ENCODE measurements at regions not wholly inside any gene's neighbourhood (a gene's known extent, or its start where the extent isn't known, plus 50 kb on each side); places are given as distances from the start of the nearest gene placed in this dataset.
"Not testable (repeated sequence)": the region's sequence is repeated elsewhere in the genome, so short reads cannot be mapped to it uniquely, and the experiment has no call there.

DNA sequence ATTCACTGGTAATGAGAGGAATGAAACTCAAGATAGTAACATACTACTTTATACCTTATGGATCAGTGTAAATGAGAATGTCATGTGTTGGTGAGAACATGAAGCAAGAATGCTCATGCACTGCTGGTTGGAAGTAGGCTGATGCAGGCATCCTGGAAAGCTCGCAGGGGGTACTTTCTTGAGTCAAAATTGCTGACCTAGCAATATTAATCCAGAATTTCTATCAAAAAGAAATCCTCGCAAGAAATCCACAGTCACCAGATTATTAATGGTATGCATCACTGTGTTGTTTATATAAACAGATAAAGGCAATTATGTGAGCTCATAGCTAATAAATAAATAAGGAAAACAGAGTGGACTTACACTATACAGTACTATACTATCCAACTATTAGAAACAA lies 713.7 kb upstream of the PKDCC start:
- ATAC-seq (replicated peaks; ENCODE audit: extremely low read depth, poor library complexity, severe bottlenecking): no peak
- no peak overlapping the region for H3K4me3 Mint-ChIP-seq
- no peak overlapping the region for H3K27ac Mint-ChIP-seq (ENCODE audit: low read depth)
- no peaks in the 10 kb centered on the region for H3K4me1 Mint-ChIP-seq
- no peaks in the 10 kb centered on the region for H3K27me3 Mint-ChIP-seq
- peaks cover 9% of the 10 kb centered on the region for H3K9me3 Mint-ChIP-seq
- DNase-seq (ENCODE audit: low spot score in 2 of 2): no peak
- H3K36me3 Mint-ChIP-seq (ENCODE audit: insufficient read depth): peaks cover 1% of the 10 kb centered on the region

DNA sequence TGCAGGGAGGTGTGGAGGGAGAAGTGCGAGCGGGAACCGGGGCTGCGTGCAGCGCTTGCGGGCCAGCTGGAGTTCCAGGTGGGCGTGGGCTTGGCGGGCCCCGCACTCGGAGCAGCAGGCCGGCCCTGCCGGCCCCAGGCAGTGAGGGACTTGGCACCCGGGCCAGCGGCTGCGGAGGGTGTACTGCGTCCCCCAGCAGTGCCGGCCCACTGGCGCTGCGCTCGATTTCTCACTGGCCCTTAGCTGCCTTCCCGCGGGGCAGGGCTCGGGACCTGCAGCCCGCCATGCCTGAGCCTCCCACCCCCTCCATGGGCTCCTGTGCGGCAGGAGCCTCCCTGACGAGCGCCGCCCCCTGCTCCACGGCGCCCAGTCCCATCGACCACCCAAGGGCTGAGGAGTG lies 712.2 kb upstream of the PKDCC start:
- H3K27ac Mint-ChIP-seq (ENCODE audit: low read depth); H3K4me1 Mint-ChIP-seq; H3K9me3 Mint-ChIP-seq; DNase-seq (ENCODE audit: low spot score in 2 of 2); H3K36me3 Mint-ChIP-seq (ENCODE audit: insufficient read depth); H3K27me3 Mint-ChIP-seq; ATAC-seq (replicated peaks; ENCODE audit: extremely low read depth, poor library complexity, severe bottlenecking); H3K4me3 Mint-ChIP-seq: not testable (repeated sequence)

DNA sequence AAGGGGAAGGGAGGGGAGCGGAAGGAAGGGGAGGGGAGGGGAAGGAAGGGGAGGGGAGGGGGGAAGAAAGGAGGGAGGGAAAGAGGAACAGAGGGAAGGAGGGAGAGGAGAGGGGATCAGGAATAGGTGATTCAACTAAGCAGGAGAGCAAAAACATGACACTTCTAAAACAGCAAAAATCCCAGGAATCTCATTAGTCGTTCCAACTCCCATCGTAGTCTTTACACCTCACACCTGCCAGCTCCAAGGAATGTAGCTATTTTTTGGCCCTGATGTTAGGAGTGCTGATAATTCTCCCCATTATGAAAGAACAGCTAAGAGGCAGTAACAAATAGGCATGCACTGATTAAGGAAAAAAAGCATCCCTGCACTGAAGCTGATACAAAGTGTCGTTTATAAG lies 709.9 kb upstream of the PKDCC start:
- DNase-seq (ENCODE audit: low spot score in 2 of 2) (no peak), ATAC-seq (replicated peaks; ENCODE audit: extremely low read depth, poor library complexity, severe bottlenecking) (no peak)
- Mint-ChIP-seq H3K4me3 (no peak overlapping the region), H3K4me1 (no peaks in the 10 kb centered on the region), H3K27ac (ENCODE audit: low read depth) (no peak overlapping the region), H3K36me3 (ENCODE audit: insufficient read depth) (peaks cover 1% of the 10 kb centered on the region), H3K27me3 (no peaks in the 10 kb centered on the region), H3K9me3 (peaks cover 9% of the 10 kb centered on the region)

DNA sequence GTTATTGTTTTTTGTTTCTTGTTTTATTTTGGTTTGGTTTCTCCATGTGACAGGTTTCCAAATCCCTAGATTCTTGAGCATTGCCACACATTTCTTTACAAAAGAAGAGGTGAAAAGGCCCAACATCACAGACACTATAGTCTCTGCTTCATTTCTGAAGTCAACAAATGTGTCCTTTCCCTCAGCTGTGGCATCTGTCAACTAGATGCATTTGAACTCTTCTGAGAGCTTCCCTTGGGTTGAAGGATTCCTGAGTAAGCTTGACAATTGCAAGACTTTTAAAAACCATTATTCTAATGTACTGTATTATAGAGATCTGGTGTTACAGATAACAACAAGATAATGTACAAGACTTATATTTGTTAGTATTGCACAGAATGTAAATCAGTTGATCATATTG lies 703.3 kb upstream of the PKDCC start:
- no peak for DNase-seq (ENCODE audit: low spot score in 2 of 2)
- Mint-ChIP-seq H3K36me3 (ENCODE audit: insufficient read depth) (no peaks in the 10 kb centered on the region), H3K27me3 (no peaks in the 10 kb centered on the region), H3K4me1 (no peaks in the 10 kb centered on the region), H3K27ac (ENCODE audit: low read depth) (no peak overlapping the region), H3K4me3 (no peak overlapping the region), H3K9me3 (no peaks in the 10 kb centered on the region)
- no peak for ATAC-seq (replicated peaks; ENCODE audit: extremely low read depth, poor library complexity, severe bottlenecking)

DNA sequence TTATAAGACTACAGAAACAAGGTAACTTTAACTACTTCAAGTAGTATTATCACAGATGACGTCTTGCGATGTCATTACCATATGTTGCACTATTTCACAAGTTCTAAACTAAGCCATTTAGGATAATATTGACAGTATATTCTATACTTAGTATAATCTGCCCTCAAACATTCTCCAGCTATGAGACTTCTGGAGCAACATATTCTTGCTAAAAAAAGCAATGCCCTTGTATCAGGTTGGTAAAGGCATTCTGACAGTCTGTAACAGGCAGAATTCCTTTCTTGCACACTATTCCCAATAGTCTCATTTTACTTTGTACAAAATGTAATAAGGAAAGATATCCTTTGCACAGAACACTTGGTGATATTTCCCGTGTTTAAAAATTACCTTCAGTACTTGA lies 694.8 kb upstream of the PKDCC start:
- H3K4me3 Mint-ChIP-seq: no peak overlapping the region
- no peaks in the 10 kb centered on the region for H3K4me1 Mint-ChIP-seq
- no peaks in the 10 kb centered on the region for H3K27me3 Mint-ChIP-seq
- H3K36me3 Mint-ChIP-seq (ENCODE audit: insufficient read depth): no peaks in the 10 kb centered on the region
- no peak for ATAC-seq (replicated peaks; ENCODE audit: extremely low read depth, poor library complexity, severe bottlenecking)
- DNase-seq (ENCODE audit: low spot score in 2 of 2): no peak
- H3K27ac Mint-ChIP-seq (ENCODE audit: low read depth): no peak overlapping the region
- no peaks in the 10 kb centered on the region for H3K9me3 Mint-ChIP-seq

DNA sequence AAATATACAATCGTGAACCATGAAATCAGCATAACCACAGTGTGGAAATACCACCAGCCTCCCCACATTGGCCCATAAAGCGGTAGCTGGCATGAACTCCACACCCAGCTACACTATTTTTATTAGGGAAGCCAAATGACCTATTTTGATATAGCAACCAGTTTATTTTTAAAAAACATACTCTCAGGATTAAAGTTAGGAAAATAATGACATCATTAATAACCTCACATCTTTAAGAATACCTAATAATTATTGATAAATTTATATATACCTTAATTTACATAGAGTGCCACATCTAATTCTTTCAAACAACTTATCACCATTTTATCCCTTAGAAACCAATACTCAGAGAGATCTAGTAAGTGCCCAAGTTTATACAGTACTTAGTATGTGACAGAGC lies 692.0 kb upstream of the PKDCC start:
- H3K4me1 Mint-ChIP-seq: no peaks in the 10 kb centered on the region
- peaks cover 5% of the 10 kb centered on the region for H3K9me3 Mint-ChIP-seq
- no peaks in the 10 kb centered on the region for H3K27me3 Mint-ChIP-seq
- no peaks in the 10 kb centered on the region for H3K36me3 Mint-ChIP-seq (ENCODE audit: insufficient read depth)
- H3K27ac Mint-ChIP-seq (ENCODE audit: low read depth): no peak overlapping the region
- DNase-seq (ENCODE audit: low spot score in 2 of 2) (no peak), ATAC-seq (replicated peaks; ENCODE audit: extremely low read depth, poor library complexity, severe bottlenecking) (no peak)
- no peak overlapping the region for H3K4me3 Mint-ChIP-seq

DNA sequence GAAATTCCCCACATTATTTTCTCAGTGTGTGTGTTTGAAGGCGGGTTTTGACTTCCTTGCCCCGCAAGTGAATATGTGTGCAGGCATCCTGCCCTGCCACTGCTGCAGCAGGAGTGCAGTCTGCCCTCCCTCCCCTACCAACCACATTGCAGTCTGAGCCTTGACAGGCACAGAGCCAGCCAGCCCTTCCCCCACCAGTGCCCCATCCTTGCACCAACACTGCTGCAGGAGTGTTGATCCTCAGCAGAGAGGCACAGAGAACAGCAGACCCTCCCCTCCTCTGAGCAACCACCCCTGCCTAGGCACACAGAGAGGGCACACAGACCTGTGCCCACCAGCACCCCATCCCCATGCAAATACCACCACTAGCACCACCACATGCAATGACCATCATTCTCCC lies 683.0 kb upstream of the PKDCC start:
- no peaks in the 10 kb centered on the region for H3K27me3 Mint-ChIP-seq
- no peaks in the 10 kb centered on the region for H3K36me3 Mint-ChIP-seq (ENCODE audit: insufficient read depth)
- peaks cover 11% of the 10 kb centered on the region for H3K9me3 Mint-ChIP-seq
- H3K4me3 Mint-ChIP-seq: no peak overlapping the region
- no peak for DNase-seq (ENCODE audit: low spot score in 2 of 2)
- no peaks in the 10 kb centered on the region for H3K4me1 Mint-ChIP-seq
- no peak for ATAC-seq (replicated peaks; ENCODE audit: extremely low read depth, poor library complexity, severe bottlenecking)
- no peak overlapping the region for H3K27ac Mint-ChIP-seq (ENCODE audit: low read depth)

DNA sequence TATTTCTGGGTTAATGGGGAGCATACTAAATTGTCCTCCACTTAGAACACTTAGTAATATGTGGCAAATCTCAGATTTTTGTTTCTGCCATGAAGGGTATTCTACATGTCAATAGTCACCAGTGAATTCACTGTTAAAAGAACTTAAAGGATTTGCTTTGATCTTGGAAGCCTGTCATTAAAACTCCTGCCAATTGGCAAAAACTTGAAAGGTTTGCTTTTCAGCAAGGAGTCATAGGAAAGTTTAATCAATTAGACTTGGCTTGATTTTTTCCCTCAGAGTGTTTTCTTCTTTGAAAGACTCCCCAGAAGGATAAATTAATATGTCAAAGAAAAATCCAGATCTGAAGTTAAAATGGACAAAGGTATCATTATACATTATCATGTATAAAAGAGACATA lies 671.9 kb upstream of the PKDCC start:
- H3K36me3 Mint-ChIP-seq (ENCODE audit: insufficient read depth): no peaks in the 10 kb centered on the region
- H3K9me3 Mint-ChIP-seq: peaks cover 14% of the 10 kb centered on the region
- H3K4me3 Mint-ChIP-seq: no peak overlapping the region
- no peak for ATAC-seq (replicated peaks; ENCODE audit: extremely low read depth, poor library complexity, severe bottlenecking)
- no peak for DNase-seq (ENCODE audit: low spot score in 2 of 2)
- H3K27ac Mint-ChIP-seq (ENCODE audit: low read depth): no peak overlapping the region
- no peaks in the 10 kb centered on the region for H3K4me1 Mint-ChIP-seq
- no peaks in the 10 kb centered on the region for H3K27me3 Mint-ChIP-seq

DNA sequence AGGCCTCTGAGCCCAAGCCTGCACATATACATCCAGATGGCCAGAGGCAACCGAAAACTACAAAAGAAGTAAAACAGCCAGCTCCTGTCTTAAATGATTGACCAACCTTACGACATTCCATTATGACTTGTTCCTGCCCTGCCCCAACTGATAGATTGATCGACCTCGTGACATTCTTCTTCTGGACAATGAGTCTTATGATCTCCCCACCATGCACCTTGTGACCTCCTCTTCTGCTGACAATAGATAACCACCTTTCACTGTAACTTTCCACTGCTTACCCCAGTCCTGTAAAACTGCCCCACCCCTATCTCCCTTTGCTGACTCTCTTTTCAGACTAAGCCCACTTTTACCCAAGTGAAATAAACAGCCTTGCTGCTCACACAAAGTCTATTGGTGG lies 670.0 kb upstream of the PKDCC start:
- ATAC-seq (replicated peaks; ENCODE audit: extremely low read depth, poor library complexity, severe bottlenecking): no peak
- Mint-ChIP-seq H3K27ac (ENCODE audit: low read depth) (no peak overlapping the region), H3K36me3 (ENCODE audit: insufficient read depth) (no peaks in the 10 kb centered on the region), H3K9me3 (peaks cover 9% of the 10 kb centered on the region), H3K4me1 (no peaks in the 10 kb centered on the region), H3K4me3 (no peak overlapping the region), H3K27me3 (no peaks in the 10 kb centered on the region)
- DNase-seq (ENCODE audit: low spot score in 2 of 2): no peak

DNA sequence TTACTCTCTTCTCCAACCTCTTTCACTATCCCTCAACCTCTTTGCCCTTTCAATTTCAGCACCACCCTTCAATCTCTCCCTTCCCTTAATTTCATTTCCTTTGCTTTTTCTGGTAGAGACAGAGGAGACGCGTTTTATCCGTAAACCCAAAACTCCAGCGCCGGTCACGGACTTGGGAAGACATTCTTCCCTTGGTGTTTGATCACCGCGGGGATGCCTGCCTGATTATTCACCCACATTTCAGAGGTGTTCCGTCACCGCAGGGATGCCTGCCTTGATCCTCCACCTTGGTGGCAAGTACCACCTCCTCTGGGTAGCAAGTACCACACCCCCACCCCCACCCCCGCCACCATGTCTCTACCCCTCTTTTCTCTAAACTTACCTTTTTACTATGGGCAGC lies 669.4 kb upstream of the PKDCC start:
- Mint-ChIP-seq H3K27me3 (no peaks in the 10 kb centered on the region), H3K27ac (ENCODE audit: low read depth) (no peak overlapping the region), H3K4me1 (no peaks in the 10 kb centered on the region), H3K4me3 (no peak overlapping the region), H3K9me3 (peaks cover 9% of the 10 kb centered on the region), H3K36me3 (ENCODE audit: insufficient read depth) (no peaks in the 10 kb centered on the region)
- ATAC-seq (replicated peaks; ENCODE audit: extremely low read depth, poor library complexity, severe bottlenecking) (no peak), DNase-seq (ENCODE audit: low spot score in 2 of 2) (no peak)

DNA sequence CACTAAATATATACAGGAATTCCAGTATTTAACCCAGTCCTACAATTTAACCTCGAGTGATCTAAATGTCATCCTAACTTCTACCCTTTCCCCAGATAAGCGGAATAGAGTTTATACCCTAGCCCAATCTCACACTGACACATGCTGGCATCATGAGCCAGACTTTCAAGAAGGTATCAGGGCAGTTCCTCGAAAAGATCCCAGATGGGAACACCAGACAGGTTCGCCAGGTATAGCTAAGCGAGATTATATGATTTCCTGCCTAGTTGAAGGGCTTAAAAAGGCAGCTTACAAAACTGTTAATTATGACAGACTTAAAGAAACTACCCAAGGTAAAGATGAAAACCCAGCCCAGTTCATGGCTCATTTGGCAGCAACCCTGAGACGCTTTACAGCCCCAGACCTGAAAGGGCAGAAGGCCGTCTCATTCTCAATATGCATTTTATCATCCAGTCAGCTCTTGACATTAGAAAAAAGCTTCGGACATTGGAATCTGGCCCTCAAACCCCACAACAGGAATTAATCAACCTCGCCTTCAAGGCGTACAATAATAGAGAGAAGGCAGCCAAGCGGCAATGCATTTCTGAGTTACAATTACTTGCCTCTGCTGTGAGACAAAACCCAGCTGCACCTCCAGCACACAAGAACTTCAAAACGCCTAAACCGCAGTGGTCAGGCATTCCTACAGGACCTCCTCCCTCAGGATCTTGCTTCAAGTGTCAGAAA lies 668.2 kb upstream of the PKDCC start:
- Mint-ChIP-seq H3K27ac (ENCODE audit: low read depth) (no peak overlapping the region), H3K4me3 (no peak overlapping the region), H3K27me3 (no peaks in the 10 kb centered on the region), H3K36me3 (ENCODE audit: insufficient read depth) (no peaks in the 10 kb centered on the region), H3K9me3 (peaks cover 9% of the 10 kb centered on the region), H3K4me1 (no peaks in the 10 kb centered on the region)
- DNase-seq (ENCODE audit: low spot score in 2 of 2) (no peak), ATAC-seq (replicated peaks; ENCODE audit: extremely low read depth, poor library complexity, severe bottlenecking) (no peak)

DNA sequence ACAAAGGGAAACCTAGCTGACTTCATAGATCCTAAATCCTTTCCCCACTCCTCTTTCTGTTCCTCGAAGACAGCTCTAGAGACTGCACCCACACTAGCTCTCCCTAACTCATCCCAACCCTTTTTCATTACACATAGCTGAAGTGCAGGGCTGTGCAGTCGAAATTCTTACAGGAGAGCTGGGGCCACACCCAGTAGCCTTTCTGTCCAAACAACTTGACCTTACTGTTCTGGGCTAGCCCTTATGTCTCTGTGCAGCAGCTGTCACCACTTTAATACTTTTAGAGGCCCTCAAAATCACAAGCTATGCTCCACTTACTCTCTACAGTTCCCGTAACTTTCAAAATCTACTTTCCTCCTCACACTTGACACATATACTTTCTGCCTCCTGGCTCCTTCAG lies 666.1 kb upstream of the PKDCC start:
- Mint-ChIP-seq H3K27ac (ENCODE audit: low read depth) (no peak overlapping the region), H3K36me3 (ENCODE audit: insufficient read depth) (no peaks in the 10 kb centered on the region), H3K9me3 (peaks cover 9% of the 10 kb centered on the region), H3K27me3 (no peaks in the 10 kb centered on the region), H3K4me1 (no peaks in the 10 kb centered on the region), H3K4me3 (no peak overlapping the region)
- ATAC-seq (replicated peaks; ENCODE audit: extremely low read depth, poor library complexity, severe bottlenecking): no peak
- no peak for DNase-seq (ENCODE audit: low spot score in 2 of 2)

DNA sequence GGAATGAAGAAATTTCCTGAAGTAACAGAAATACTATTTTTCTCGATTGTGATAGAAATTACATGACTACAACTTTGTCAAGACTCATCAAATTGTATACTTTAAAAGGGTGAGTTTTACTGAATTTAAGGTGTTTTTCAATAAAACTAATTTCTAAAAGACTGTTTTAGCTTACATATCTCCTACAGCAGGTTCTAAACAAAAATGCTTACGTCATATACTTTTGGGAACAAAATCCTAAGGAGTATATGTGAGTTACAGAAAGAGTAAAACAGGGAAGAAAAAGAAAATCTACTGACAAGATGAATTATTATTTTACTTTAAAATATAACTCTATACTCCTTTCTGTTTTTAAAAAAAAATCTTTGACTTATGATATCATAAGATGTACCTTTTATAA lies 660.3 kb upstream of the PKDCC start:
- no peak for DNase-seq (ENCODE audit: low spot score in 2 of 2)
- Mint-ChIP-seq H3K27me3 (no peaks in the 10 kb centered on the region), H3K36me3 (ENCODE audit: insufficient read depth) (no peaks in the 10 kb centered on the region), H3K4me3 (no peak overlapping the region), H3K27ac (ENCODE audit: low read depth) (no peak overlapping the region), H3K9me3 (no peaks in the 10 kb centered on the region), H3K4me1 (no peaks in the 10 kb centered on the region)
- ATAC-seq (replicated peaks; ENCODE audit: extremely low read depth, poor library complexity, severe bottlenecking): no peak

DNA sequence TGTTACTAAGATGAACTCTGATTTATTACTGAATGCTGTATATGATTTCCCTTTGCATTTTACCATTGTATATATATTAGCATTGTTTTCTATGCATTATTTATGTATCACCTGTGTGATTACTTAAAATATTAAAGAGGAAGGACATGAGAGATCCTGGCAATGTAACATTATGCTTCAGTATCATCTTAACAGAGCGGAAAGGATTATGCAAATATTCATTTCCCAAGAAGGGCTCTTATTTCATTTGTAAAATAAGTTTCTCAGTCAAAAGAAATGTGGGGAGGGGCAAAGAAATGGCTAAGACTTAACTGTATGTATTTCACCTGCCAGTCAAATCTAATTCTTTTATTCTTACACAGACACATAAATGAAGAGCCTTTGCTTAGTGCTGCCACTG lies 654.2 kb upstream of the PKDCC start:
- Mint-ChIP-seq H3K4me3 (no peak overlapping the region), H3K36me3 (ENCODE audit: insufficient read depth) (no peaks in the 10 kb centered on the region), H3K27ac (ENCODE audit: low read depth) (no peak overlapping the region), H3K27me3 (no peaks in the 10 kb centered on the region), H3K4me1 (no peaks in the 10 kb centered on the region), H3K9me3 (peaks cover 15% of the 10 kb centered on the region)
- DNase-seq (ENCODE audit: low spot score in 2 of 2) (no peak), ATAC-seq (replicated peaks; ENCODE audit: extremely low read depth, poor library complexity, severe bottlenecking) (no peak)

Measured in central memory CD8-positive, alpha-beta T cell (primary cell).